SJCRH30 (cell line): ENCODE measurements at regions not wholly inside any gene's neighbourhood (a gene's known extent, or its start where the extent isn't known, plus 50 kb on each side); places are given as distances from the start of the nearest gene placed in this dataset.
A peak's percentile ranks its signal among the peaks of the same experiment; 100 is the strongest.
"Not testable (repeated sequence)": the region's sequence is repeated elsewhere in the genome, so short reads cannot be mapped to it uniquely, and the experiment has no call there.

Experiments used
- DNase-seq, 2 experiments: peaks; one replicate each; pipeline ENCODE4 v3.0.0-alpha.2; 2015 to 2020
- H3K27ac ChIP-seq: fragments of 250-450 bp; sonication (Bioruptor Pico); 2 replicates; pipeline ENCODE4 v1.5.1; 2020; ENCODE audit warnings: mild to moderate bottlenecking, moderate library complexity
- H3K27me3 ChIP-seq: fragments of 250-450 bp; sonication (Bioruptor Pico); 2 replicates; pipeline ENCODE4 v1.5.1; 2020; ENCODE audit warnings: mild to moderate bottlenecking, moderate library complexity
- H3K36me3 ChIP-seq: fragments of 250-450 bp; sonication (Bioruptor Pico); 2 replicates; pipeline ENCODE4 v1.5.1; 2020; ENCODE audit warnings: mild to moderate bottlenecking, moderate library complexity
- H3K4me1 ChIP-seq: fragments of 250-450 bp; sonication (Bioruptor Pico); 2 replicates; pipeline ENCODE4 v1.5.1; 2020; ENCODE audit warnings: mild to moderate bottlenecking, moderate library complexity
- H3K4me3 ChIP-seq: fragments of 250-450 bp; sonication (Bioruptor Pico); 2 replicates; pipeline ENCODE4 v1.5.1; 2020; ENCODE audit warnings: mild to moderate bottlenecking, moderate library complexity
- H3K9me3 ChIP-seq: fragments of 250-450 bp; sonication (Bioruptor Pico); replicated peaks from 2 replicates; pipeline ENCODE4 v1.5.1; 2020; ENCODE audit warnings: mild to moderate bottlenecking, moderate library complexity

DNA sequence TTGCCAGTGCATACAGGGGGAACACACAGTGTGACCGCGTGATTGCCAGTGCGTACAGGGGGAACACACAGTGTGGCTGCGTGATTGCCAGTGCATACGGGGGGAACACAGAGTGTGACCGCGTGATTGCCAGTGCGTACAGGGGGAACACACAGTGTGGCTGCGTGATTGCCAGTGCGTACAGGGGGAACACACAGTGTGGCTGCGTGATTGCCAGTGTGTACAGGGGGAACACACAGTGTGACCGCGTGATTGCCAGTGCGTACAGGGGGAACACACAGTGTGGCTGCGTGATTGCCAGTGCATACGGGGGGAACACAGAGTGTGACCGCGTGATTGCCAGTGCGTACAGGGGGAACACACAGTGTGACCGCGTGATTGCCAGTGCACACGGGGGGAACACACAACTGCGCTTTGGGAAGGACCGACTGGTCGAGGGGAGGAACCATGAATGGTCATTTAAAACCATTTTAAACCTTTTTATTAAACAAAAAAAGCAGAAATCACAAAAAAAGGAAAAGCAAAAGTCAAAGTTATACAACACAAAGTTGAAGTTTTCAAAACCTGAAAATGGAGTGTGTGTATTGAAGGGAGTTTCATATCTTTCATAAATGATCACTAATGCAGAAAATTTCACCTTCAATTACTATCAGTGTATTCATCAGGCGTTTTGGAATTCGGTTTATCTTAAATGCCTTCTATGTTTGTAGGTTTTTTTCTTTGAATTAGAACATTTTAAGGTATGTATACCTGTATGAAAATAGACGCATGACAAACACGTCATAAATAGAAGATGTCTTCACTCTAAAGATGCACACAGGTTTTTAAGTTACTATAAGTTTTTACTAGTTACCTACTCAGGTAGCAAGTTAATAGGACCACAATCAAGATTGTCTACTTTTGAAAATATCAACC, 141.0 kb downstream of the RTP5 start:
- H3K27me3 ChIP-seq, H3K27ac ChIP-seq: not testable (repeated sequence)
- DNase-seq: peak in 1 of 2 experiments; percentile 20

GRCh38 chr2:242011167-242011513, 141.6 kb downstream of the RTP5 start:
- no peak overlapping the region for H3K4me3 ChIP-seq
- H3K4me1 ChIP-seq: no peaks in the 10 kb centered on the region
- DNase-seq: no peak
- H3K36me3 ChIP-seq: no peaks in the 10 kb centered on the region
- no peaks in the 10 kb centered on the region for H3K27me3 ChIP-seq
- H3K27ac ChIP-seq: no peak overlapping the region
- H3K9me3 ChIP-seq: no peaks in the 10 kb centered on the region

More for the DNA sequence above, 141.0 kb downstream of the RTP5 start:
- H3K9me3 ChIP-seq, H3K4me3 ChIP-seq, H3K4me1 ChIP-seq, H3K36me3 ChIP-seq: not testable (repeated sequence)

- DNase-seq: no peak
- H3K36me3 ChIP-seq: no peaks in the 10 kb centered on the region
- no peak overlapping the region for H3K4me3 ChIP-seq
- no peaks in the 10 kb centered on the region for H3K9me3 ChIP-seq
- no peaks in the 10 kb centered on the region for H3K27me3 ChIP-seq
- no peak overlapping the region for H3K27ac ChIP-seq
- no peaks in the 10 kb centered on the region for H3K4me1 ChIP-seq
Observed at GRCh38 chr2:242011516-242011915, 142.0 kb downstream of the RTP5 start.

- H3K27ac ChIP-seq: no peak overlapping the region
- no peaks in the 10 kb centered on the region for H3K36me3 ChIP-seq
- no peaks in the 10 kb centered on the region for H3K27me3 ChIP-seq
- H3K4me3 ChIP-seq: no peak overlapping the region
- no peak for DNase-seq
- H3K9me3 ChIP-seq: no peaks in the 10 kb centered on the region
- H3K4me1 ChIP-seq: no peaks in the 10 kb centered on the region
Observed at GRCh38 chr2:242011991-242012764, 142.6 kb downstream of the RTP5 start.

GRCh38 chr2:242012956-242013764, 143.6 kb downstream of the RTP5 start:
- Histone ChIP-seq H3K4me1 (no peaks in the 10 kb centered on the region), H3K9me3 (no peaks in the 10 kb centered on the region), H3K27me3 (no peaks in the 10 kb centered on the region), H3K36me3 (no peaks in the 10 kb centered on the region), H3K4me3 (no peak overlapping the region), H3K27ac (no peak overlapping the region)
- no peak for DNase-seq

DNA sequence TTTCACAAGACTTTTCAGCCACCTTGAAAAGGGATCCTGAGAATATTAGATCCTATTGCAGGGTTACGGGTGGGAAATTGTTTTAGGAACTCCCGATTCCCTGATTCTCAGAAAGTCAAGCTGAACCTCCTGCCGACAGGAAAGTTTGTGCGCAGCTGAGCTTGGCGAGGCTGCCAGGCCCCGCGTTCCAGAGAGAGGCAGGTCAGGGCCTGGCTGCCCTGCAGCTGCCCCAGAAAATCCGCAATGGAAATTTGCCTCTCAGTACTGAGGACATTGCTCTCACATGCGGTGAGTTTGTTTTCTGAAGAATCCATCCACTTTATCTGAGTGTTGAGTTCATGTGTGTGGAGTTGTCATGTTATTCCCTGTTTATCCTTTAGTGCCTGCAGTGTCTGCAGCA, 144.2 kb downstream of the RTP5 start:
- Histone ChIP-seq H3K27ac (no peak overlapping the region), H3K4me3 (no peak overlapping the region), H3K27me3 (no peaks in the 10 kb centered on the region), H3K4me1 (no peaks in the 10 kb centered on the region), H3K9me3 (no peaks in the 10 kb centered on the region), H3K36me3 (no peaks in the 10 kb centered on the region)
- DNase-seq: no peak

- Histone ChIP-seq H3K27me3 (peaks cover 4% of the 10 kb centered on the region; the same call in 1 of the 2 replicates), H3K36me3 (no peaks in the 10 kb centered on the region), H3K4me1 (no peaks in the 10 kb centered on the region), H3K9me3 (no peaks in the 10 kb centered on the region), H3K27ac (no peak overlapping the region), H3K4me3 (no peak overlapping the region)
- no peak for DNase-seq
Observed at GRCh38 chr2:242015108-242016065, 145.9 kb downstream of the RTP5 start.

DNA sequence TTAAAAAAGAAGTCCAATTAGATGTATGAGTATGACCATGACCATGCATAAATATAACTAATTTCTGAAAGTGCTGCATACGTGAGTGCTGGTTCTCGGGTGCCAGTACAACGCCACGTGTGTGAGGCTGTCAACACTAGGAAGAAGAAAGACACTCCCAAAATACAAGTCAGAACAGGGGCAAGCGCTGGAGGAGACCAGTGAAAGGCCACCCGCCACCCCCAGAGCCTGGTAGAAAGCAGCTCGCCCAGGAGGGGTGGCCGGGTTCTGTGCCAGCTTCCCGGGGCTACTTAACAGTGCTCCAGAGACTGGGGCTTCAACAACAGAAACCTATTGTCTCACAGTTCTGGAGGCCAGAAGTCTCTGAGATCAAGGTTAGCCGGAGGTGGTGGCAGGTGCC, 147.6 kb downstream of the RTP5 start:
- no peaks in the 10 kb centered on the region for H3K9me3 ChIP-seq
- DNase-seq: no peak
- H3K27me3 ChIP-seq: peaks cover 6% of the 10 kb centered on the region; the same call in 1 of the 2 replicates
- no peak overlapping the region for H3K4me3 ChIP-seq
- H3K27ac ChIP-seq: no peak overlapping the region
- H3K36me3 ChIP-seq: no peaks in the 10 kb centered on the region
- no peaks in the 10 kb centered on the region for H3K4me1 ChIP-seq

DNA sequence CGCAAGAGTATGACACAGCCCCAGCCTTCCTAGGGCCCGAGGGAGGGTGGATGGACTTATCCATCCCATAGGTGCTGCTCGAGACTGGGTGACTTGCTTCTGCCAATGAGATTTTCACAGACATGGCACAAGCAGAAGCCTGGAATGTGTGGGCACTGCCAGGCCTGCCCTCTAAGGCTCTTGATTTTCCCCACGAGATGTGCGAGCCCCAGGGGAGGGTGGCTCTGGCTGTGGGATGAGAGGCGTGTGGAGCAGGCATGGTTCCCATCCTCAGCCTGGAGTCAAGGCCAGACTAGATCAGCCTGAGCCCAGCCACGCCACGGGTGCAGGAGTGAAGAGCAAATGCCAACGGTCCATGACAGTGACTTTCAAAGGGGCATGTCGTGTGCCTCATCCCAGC, 148.9 kb downstream of the RTP5 start:
- DNase-seq, H3K36me3 ChIP-seq, H3K4me3 ChIP-seq, H3K27me3 ChIP-seq, H3K27ac ChIP-seq, H3K4me1 ChIP-seq, H3K9me3 ChIP-seq: not testable (repeated sequence)

- H3K27ac ChIP-seq: no peak overlapping the region
- peaks cover 6% of the 10 kb centered on the region; the same call in 1 of the 2 replicates for H3K27me3 ChIP-seq
- H3K9me3 ChIP-seq: no peaks in the 10 kb centered on the region
- H3K4me3 ChIP-seq: no peak overlapping the region
- H3K36me3 ChIP-seq: no peaks in the 10 kb centered on the region
- H3K4me1 ChIP-seq: no peaks in the 10 kb centered on the region
- DNase-seq: no peak
Observed at GRCh38 chr2:242019344-242019743, 149.8 kb downstream of the RTP5 start.

- peak in 1 of 2 experiments; percentile 17 for DNase-seq
- Histone ChIP-seq H3K4me3 (no peak overlapping the region), H3K9me3 (no peaks in the 10 kb centered on the region), H3K27me3 (peaks cover 6% of the 10 kb centered on the region; the same call in 1 of the 2 replicates), H3K4me1 (no peaks in the 10 kb centered on the region), H3K36me3 (no peaks in the 10 kb centered on the region), H3K27ac (no peak overlapping the region)
Observed at GRCh38 chr2:242020196-242021004, 150.9 kb downstream of the RTP5 start.

GRCh38 chr2:242022550-242023290, 153.2 kb downstream of the RTP5 start:
- peaks cover 6% of the 10 kb centered on the region; the same call in 1 of the 2 replicates for H3K27me3 ChIP-seq
- H3K36me3 ChIP-seq: no peaks in the 10 kb centered on the region
- H3K4me1 ChIP-seq: no peaks in the 10 kb centered on the region
- no peaks in the 10 kb centered on the region for H3K9me3 ChIP-seq
- DNase-seq: no peak
- no peak overlapping the region for H3K4me3 ChIP-seq
- no peak overlapping the region for H3K27ac ChIP-seq
